Astrocyte (in vitro differentiated cells and primary cell): ENCODE measurements at regions not wholly inside any gene's neighbourhood (a gene's known extent, or its start where the extent isn't known, plus 50 kb on each side); places are given as distances from the start of the nearest gene placed in this dataset.

Experiments
- DNase-seq: peaks from one replicate; pipeline ENCODE4 v3.0.0-alpha.2; 2010; ENCODE audit warnings: low read depth
- FAIRE-seq: peaks from 2 replicates; lab custom pipeline; 2011; peaks lifted over from hg19 to GRCh38; lab: Jason Lieb, UNC
- H2AFZ ChIP-seq: 2 replicates; pipeline ENCODE4 v1.6.0; 2012; ENCODE audit warnings: low read depth, low read length, inconsistent platforms
- H3K27ac ChIP-seq: 2 replicates; pipeline ENCODE4 v1.5.1; 2011; ENCODE audit warnings: low read depth, low read length, inconsistent platforms
- H3K27me3 ChIP-seq: 2 replicates; pipeline ENCODE4 v1.6.0; 2011; ENCODE audit warnings: low read length, inconsistent platforms; ENCODE audit not compliant: insufficient read depth
- H3K36me3 ChIP-seq: 2 replicates; pipeline ENCODE4 v1.5.1; 2011; ENCODE audit warnings: low read length, inconsistent platforms; ENCODE audit not compliant: insufficient read depth
- H3K4me1 ChIP-seq: 2 replicates; pipeline ENCODE4 v1.5.1; 2011; ENCODE audit warnings: low read length, inconsistent platforms; ENCODE audit not compliant: insufficient read depth
- H3K4me2 ChIP-seq: 2 replicates; pipeline ENCODE4 v1.6.0; 2012; ENCODE audit warnings: low read length, inconsistent platforms
- H3K4me3 ChIP-seq: 2 replicates; pipeline ENCODE4 v1.5.1; 2011; ENCODE audit warnings: low read depth, mild to moderate bottlenecking, low read length, inconsistent platforms; ENCODE audit not compliant: insufficient read depth
- H3K79me2 ChIP-seq: 2 replicates; pipeline ENCODE4 v1.6.0; 2012; ENCODE audit warnings: mild to moderate bottlenecking, low read length, inconsistent platforms; ENCODE audit not compliant: insufficient read depth
- H3K9ac ChIP-seq: 2 replicates; pipeline ENCODE4 v1.6.0; 2012; ENCODE audit warnings: mild to moderate bottlenecking, low read length, inconsistent platforms
- H3K9me3 ChIP-seq: 2 replicates; pipeline ENCODE4 v1.5.1; 2012; ENCODE audit warnings: low read depth, mild to moderate bottlenecking, low read length, inconsistent platforms; ENCODE audit not compliant: insufficient read depth
- H4K20me1 ChIP-seq: 2 replicates; pipeline ENCODE4 v1.6.0; 2012; ENCODE audit warnings: low read length, inconsistent platforms; ENCODE audit not compliant: insufficient read depth
- H3K27ac Mint-ChIP-seq: one replicate; pipeline ENCODE4 v1.8.0; 2021; ENCODE audit warnings: mild to moderate bottlenecking, mixed read lengths; ENCODE audit not compliant: unreplicated experiment
- H3K27me3 Mint-ChIP-seq: one replicate; pipeline ENCODE4 v1.8.0; 2021; ENCODE audit warnings: low read depth, mixed read lengths; ENCODE audit not compliant: unreplicated experiment
- H3K36me3 Mint-ChIP-seq: one replicate; pipeline ENCODE4 v1.8.0; 2021; ENCODE audit warnings: low read depth, mixed read lengths; ENCODE audit not compliant: unreplicated experiment
- H3K4me1 Mint-ChIP-seq: one replicate; pipeline ENCODE4 v1.8.0; 2021; ENCODE audit warnings: low read depth, mixed read lengths; ENCODE audit not compliant: unreplicated experiment
- H3K4me3 Mint-ChIP-seq: one replicate; pipeline ENCODE4 v1.8.0; 2021; ENCODE audit warnings: mild to moderate bottlenecking, moderate library complexity, mixed read lengths; ENCODE audit not compliant: unreplicated experiment
- H3K9me3 Mint-ChIP-seq: one replicate; pipeline ENCODE4 v1.8.0; 2021; ENCODE audit warnings: mild to moderate bottlenecking, mixed read lengths; ENCODE audit not compliant: unreplicated experiment
- CTCF ChIP-seq: IDR thresholded peaks from 2 replicates; pipeline ENCODE4 v1.5.1; 2011; ENCODE audit warnings: low read depth, mild to moderate bottlenecking, inconsistent platforms, low read length, moderate library complexity; ENCODE audit not compliant: insufficient read depth
- EZH2 ChIP-seq: IDR thresholded peaks from 2 replicates; pipeline ENCODE4 v1.6.1; 2012; ENCODE audit warnings: mild to moderate bottlenecking, low read length, inconsistent platforms; ENCODE audit not compliant: insufficient read depth

DNA sequence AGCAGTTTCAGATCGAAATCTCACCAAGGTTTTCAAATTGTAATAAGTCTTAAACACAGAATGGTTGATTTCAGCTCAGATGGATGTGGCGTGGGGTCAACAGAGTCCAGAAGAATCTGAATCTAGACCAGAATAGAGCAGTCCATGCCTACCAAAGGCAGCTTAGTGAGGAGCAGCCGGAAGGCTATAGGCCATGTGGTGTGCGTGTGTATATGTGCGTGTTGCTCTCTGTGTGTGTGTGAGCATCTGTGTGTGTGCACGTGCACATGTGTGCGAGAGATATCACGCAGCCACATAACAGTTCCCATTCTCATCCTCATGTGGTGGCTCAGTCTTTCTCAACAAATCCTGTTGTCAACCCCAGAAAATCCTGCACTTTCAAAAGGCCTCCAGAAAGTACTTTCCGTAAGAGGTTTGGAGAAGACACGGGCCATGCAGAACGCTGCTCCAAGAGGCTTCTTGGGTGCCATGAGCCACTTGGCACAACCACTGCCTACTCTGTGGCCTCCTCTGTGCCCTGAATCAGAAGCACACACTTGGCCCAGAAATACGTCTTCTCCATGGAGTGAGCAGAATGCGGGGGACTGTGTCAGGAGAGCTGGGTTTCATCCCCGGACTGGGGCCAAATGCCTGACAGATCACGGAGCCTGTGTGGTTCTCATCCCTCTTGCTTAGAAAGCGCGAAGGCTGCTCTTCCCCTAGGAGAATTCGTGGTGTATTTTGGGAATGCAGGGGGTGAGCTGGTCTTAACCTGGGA, 67.3 kb downstream of the ACKR3 start:
- Histone ChIP-seq H3K27ac (no peak overlapping the region), H3K4me1 (peaks cover 2% of the 10 kb centered on the region), H3K9ac (no peak overlapping the region), H3K79me2 (no peaks in the 10 kb centered on the region), H3K27me3 (no peaks in the 10 kb centered on the region), H2AFZ (no peak overlapping the region), H4K20me1 (no peaks in the 10 kb centered on the region), H3K36me3 (no peaks in the 10 kb centered on the region), H3K9me3 (peaks cover 10% of the 10 kb centered on the region), H3K4me2 (no peak overlapping the region), H3K4me3 (no peak overlapping the region)
- no peak for FAIRE-seq
- Mint-ChIP-seq H3K9me3 (peaks cover 35% of the 10 kb centered on the region), H3K27ac (no peak overlapping the region), H3K4me1 (no peaks in the 10 kb centered on the region), H3K27me3 (peaks cover 16% of the 10 kb centered on the region), H3K36me3 (peaks cover under 1% of the 10 kb centered on the region), H3K4me3 (no peak overlapping the region)
- TF ChIP-seq CTCF, result no peak
- TF ChIP-seq EZH2, result no peak
- DNase-seq, result no peak

- Mint-ChIP-seq H3K36me3 (peaks cover 5% of the 10 kb centered on the region), H3K27me3 (peaks cover 9% of the 10 kb centered on the region), H3K9me3 (peaks cover 40% of the 10 kb centered on the region), H3K27ac (peak overlapping the region; percentile 69), H3K4me3 (no peak overlapping the region), H3K4me1 (peaks cover 9% of the 10 kb centered on the region)
- Histone ChIP-seq H3K4me3 (no peak overlapping the region), H3K79me2 (no peaks in the 10 kb centered on the region), H3K27ac (no peak overlapping the region), H3K9ac (no peak overlapping the region), H3K27me3 (no peaks in the 10 kb centered on the region), H2AFZ (no peak overlapping the region), H3K4me2 (no peak overlapping the region), H3K9me3 (peaks cover 10% of the 10 kb centered on the region), H4K20me1 (no peaks in the 10 kb centered on the region), H3K36me3 (no peaks in the 10 kb centered on the region), H3K4me1 (peaks cover 8% of the 10 kb centered on the region)
- FAIRE-seq (no peak), DNase-seq (peak; percentile 67)
- TF ChIP-seq CTCF, result no peak
- TF ChIP-seq EZH2, result no peak
These were observed 68.3 kb downstream of the ACKR3 start for GRCh38 chr2:236637686-236638569.
